Prostate gland (tissue), 2 donors: ENCODE measurements at regions not wholly inside any gene's neighbourhood (a gene's known extent, or its start where the extent isn't known, plus 50 kb on each side); places are given as distances from the start of the nearest gene placed in this dataset.

Experiments
- DNase-seq: peaks from one replicate; pipeline ENCODE4 v3.0.0-alpha.2; 2019; ENCODE audit warnings: low spot score
- H3K27ac ChIP-seq, 2 donors: fragments of 200-600 bp; sonication (generic); 2 replicates each; pipeline ENCODE4 v1.5.1; 2017 to 2019
- H3K27me3 ChIP-seq: fragments of 200-600 bp; sonication (generic); replicated peaks from 2 replicates; pipeline ENCODE4 v1.5.1; 2019; ENCODE audit not compliant: insufficient read depth
- H3K36me3 ChIP-seq, 2 donors: fragments of 200-600 bp; sonication (generic); 1 replicate in 1 of 2; 2 replicates in 1 of 2; pipeline versions ENCODE4 v1.5.1 to v1.8.1; 2017 to 2019
- H3K4me1 ChIP-seq: fragments of 200-600 bp; sonication (generic); replicated peaks from 2 replicates; pipeline ENCODE4 v1.5.1; 2019
- H3K4me3 ChIP-seq, 2 donors: fragments of 200-600 bp; sonication (generic); 2 replicates each; pipeline ENCODE4 v1.5.1; 2017 to 2019
- H3K9me3 ChIP-seq: fragments of 200-600 bp; sonication (generic); 2 replicates; pipeline ENCODE4 v1.5.1; 2017
- POLR2A ChIP-seq: fragments of 450-650 bp; IDR thresholded peaks from one replicate; pipeline ENCODE4 v1.6.1; 2016; ENCODE audit warnings: antibody characterized with exemption, mild to moderate bottlenecking
- POLR2AphosphoS5 ChIP-seq: sonication (generic); formaldehyde crosslinking; IDR thresholded peaks from one replicate; pipeline ENCODE4 v1.6.1; 2017; ENCODE audit warnings: antibody characterized with exemption
- WGBS: methylation state at CpG from one replicate; pipeline ENCODE4 v1.1.5; 2018; 5-methylcytosine and 5-hydroxymethylcytosine counted together
- intact Hi-C: fragments of 100-400 bp; cut with DNase I; formaldehyde crosslinking; loops from one replicate; pipeline ENCODE4 v1.14.2; 2022
- TF ChIP-seq, protein P1 (sequence below), 4 experiments: fragments of 200-600 bp in 2 of 4; fragments of 450-650 bp in 2 of 4; sonication (generic) in 2 of 4; IDR thresholded peaks; 1 replicate in 3 of 4; 2 replicates in 1 of 4; pipeline ENCODE4 v1.5.1; 2016 to 2019; ENCODE audit warnings: antibody characterized with exemption in 4 of 4, mild to moderate bottlenecking in 2 of 4, moderate library complexity in 2 of 4

- Histone ChIP-seq H3K36me3 (no peaks in the 10 kb centered on the region), H3K27me3 (peaks cover 3% of the 10 kb centered on the region), H3K4me3 (no peak overlapping the region), H3K4me1 (no peaks in the 10 kb centered on the region), H3K9me3 (no peaks in the 10 kb centered on the region), H3K27ac (no peak overlapping the region)
- no peak for TF ChIP-seq POLR2A
- no peak for TF ChIP-seq POLR2AphosphoS5
- TF ChIP-seq, protein P1, sequence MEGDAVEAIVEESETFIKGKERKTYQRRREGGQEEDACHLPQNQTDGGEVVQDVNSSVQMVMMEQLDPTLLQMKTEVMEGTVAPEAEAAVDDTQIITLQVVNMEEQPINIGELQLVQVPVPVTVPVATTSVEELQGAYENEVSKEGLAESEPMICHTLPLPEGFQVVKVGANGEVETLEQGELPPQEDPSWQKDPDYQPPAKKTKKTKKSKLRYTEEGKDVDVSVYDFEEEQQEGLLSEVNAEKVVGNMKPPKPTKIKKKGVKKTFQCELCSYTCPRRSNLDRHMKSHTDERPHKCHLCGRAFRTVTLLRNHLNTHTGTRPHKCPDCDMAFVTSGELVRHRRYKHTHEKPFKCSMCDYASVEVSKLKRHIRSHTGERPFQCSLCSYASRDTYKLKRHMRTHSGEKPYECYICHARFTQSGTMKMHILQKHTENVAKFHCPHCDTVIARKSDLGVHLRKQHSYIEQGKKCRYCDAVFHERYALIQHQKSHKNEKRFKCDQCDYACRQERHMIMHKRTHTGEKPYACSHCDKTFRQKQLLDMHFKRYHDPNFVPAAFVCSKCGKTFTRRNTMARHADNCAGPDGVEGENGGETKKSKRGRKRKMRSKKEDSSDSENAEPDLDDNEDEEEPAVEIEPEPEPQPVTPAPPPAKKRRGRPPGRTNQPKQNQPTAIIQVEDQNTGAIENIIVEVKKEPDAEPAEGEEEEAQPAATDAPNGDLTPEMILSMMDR (IDR thresholded peaks at IDR 0.05): no peak
- 92% methylated on average over 6 of the region's 6 CpGs for WGBS
- intact Hi-C loops: no loop called here
- no peak for DNase-seq
Observed at GRCh38 chr1:204754821-204755220, 69.3 kb upstream of the LRRN2 start.

GRCh38 chr1:204756349-204756748 lies 70.8 kb upstream of the LRRN2 start:
- WGBS: 89% methylated on average over 7 of the region's 7 CpGs
- Histone ChIP-seq H3K4me1 (no peaks in the 10 kb centered on the region), H3K27me3 (peaks cover 3% of the 10 kb centered on the region), H3K4me3 (no peak overlapping the region), H3K36me3 (no peaks in the 10 kb centered on the region), H3K9me3 (no peaks in the 10 kb centered on the region), H3K27ac (no peak overlapping the region)
- no peak for DNase-seq
- no peak for TF ChIP-seq POLR2A
- TF ChIP-seq, protein P1 (IDR thresholded peaks at IDR 0.05): no peak
- TF ChIP-seq POLR2AphosphoS5: no peak
- intact Hi-C loops: no loop called here

DNA sequence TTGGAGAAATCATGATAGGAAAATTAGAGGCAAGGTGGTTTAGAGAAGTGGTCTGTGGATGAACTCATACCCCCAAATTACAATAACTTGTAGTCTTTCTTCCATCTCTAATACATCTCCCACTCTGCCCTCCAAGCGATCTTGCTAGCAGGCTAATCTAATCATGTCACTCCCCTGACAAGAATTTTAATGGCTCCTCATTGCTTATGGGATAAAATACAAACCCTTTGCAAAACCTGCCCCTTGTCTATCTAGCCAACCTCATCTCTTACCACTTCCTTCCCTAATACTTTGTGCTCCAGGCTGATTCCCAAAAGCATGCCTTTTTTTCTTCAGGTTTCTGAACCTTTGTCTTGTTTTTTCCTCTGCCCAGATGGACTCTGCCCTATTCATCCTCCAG lies 71.3 kb upstream of the LRRN2 start:
- 80% methylated on average over 1 of the region's 1 CpG for WGBS
- intact Hi-C loops: no loop called here
- no peaks in the 10 kb centered on the region for H3K4me1 ChIP-seq
- H3K27me3 ChIP-seq: peaks cover 3% of the 10 kb centered on the region
- no peak for DNase-seq
- H3K4me3 ChIP-seq: no peak overlapping the region
- no peaks in the 10 kb centered on the region for H3K36me3 ChIP-seq
- H3K27ac ChIP-seq: no peak overlapping the region
- no peaks in the 10 kb centered on the region for H3K9me3 ChIP-seq
- no peak for TF ChIP-seq POLR2AphosphoS5
- TF ChIP-seq POLR2A: no peak
- TF ChIP-seq, protein P1 (IDR thresholded peaks at IDR 0.05): no peak

DNA sequence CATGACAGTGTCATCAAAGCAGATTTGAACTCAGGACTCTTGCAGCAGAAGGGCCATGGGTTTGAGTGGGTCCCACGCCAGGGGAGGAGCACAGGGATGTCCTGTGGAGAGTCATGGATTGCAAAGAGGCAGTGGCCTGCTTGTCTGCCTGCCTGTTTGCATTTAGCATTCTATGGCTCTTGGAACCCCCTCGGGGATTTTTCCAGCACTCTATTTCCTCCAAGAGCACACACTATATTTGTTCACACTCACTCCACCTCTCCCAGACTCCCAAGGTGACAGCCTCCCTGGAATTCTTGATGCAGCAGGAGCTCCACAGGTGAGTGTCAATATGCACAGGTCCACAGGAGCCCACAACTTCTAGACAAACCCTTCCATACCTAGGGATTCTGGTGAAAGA lies 73.1 kb upstream of the LRRN2 start:
- TF ChIP-seq, protein P1 (IDR thresholded peaks at IDR 0.05): no peak
- TF ChIP-seq POLR2AphosphoS5: no peak
- no peak for TF ChIP-seq POLR2A
- Histone ChIP-seq H3K9me3 (no peaks in the 10 kb centered on the region), H3K27ac (no peak overlapping the region), H3K4me1 (no peaks in the 10 kb centered on the region), H3K4me3 (no peak overlapping the region), H3K27me3 (no peaks in the 10 kb centered on the region), H3K36me3 (no peaks in the 10 kb centered on the region)
- no peak for DNase-seq
- 65% methylated on average over 2 of the region's 2 CpGs for WGBS
- intact Hi-C loops: no loop called here

GRCh38 chr1:204760350-204760749 lies 74.8 kb upstream of the LRRN2 start:
- DNase-seq: no peak
- TF ChIP-seq POLR2A (no peak), POLR2AphosphoS5 (no peak)
- TF ChIP-seq, protein P1 (IDR thresholded peaks at IDR 0.05): no peak
- Histone ChIP-seq H3K4me3 (no peak overlapping the region), H3K9me3 (no peaks in the 10 kb centered on the region), H3K27ac (no peak overlapping the region), H3K27me3 (no peaks in the 10 kb centered on the region), H3K36me3 (no peaks in the 10 kb centered on the region), H3K4me1 (no peaks in the 10 kb centered on the region)
- intact Hi-C loops: loop anchor here (5.0 kb wide), 1 partner anchor 188 kb away; no protein-coding TSS in a partner anchor
- 83% methylated on average over 2 of the region's 2 CpGs for WGBS
